Gastroesophageal sphincter (tissue), 2 donors: ENCODE measurements at regions not wholly inside any gene's neighbourhood (a gene's known extent, or its start where the extent isn't known, plus 50 kb on each side); places are given as distances from the start of the nearest gene placed in this dataset.

ENCODE experiments used
- EP300 ChIP-seq: sonication (generic); formaldehyde crosslinking; IDR thresholded peaks from one replicate; pipeline ENCODE4 v1.6.1; 2017; ENCODE audit warnings: antibody characterized with exemption, mild to moderate bottlenecking
- POLR2A ChIP-seq, 2 donors: fragments of 450-650 bp; IDR thresholded peaks; one replicate each; pipeline ENCODE4 v1.6.1; 2017; ENCODE audit warnings: antibody characterized with exemption in 2 of 2, mild to moderate bottlenecking in 2 of 2, moderate library complexity in 1 of 2

- TF ChIP-seq POLR2A (IDR thresholded peaks at IDR 0.05) = no peak
- TF ChIP-seq EP300 = no peak
Measured at GRCh38 chr10:57334523-57334922, 933.2 kb downstream of the IPMK start.
